ENCODE measurements at regions not wholly inside any gene's neighbourhood (a gene's known extent, or its start where the extent isn't known, plus 50 kb on each side); places are given as distances from the start of the nearest gene placed in this dataset.

DNA sequence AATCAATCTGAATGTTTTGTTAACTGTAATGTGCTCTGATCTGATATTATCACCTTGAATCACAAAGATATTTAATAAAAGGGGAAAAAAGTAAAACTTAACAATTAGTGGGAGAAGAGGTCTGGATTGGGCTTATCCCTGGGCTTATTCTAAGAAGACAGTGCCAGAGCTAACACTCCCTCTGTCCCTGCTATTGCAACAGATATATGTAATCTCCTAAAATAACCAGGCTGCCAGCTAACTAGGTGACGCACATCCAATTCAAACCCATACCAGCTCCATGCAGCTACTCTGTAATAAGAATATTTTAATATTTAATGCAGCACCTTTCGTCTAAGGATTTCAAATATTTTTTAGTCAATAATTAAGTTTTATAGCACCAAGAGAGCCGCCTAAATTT lies 330.1 kb upstream of the MARCKS start:
- Histone ChIP-seq H2AFZ (ENCODE audit: low read length) (no peak overlapping the region), H3K27me3 (ENCODE audit: insufficient read depth, low read length) (no peaks in the 10 kb centered on the region), H3K4me1 (ENCODE audit: insufficient read depth, low read length, severe bottlenecking) (no peaks in the 10 kb centered on the region), H3K27ac (ENCODE audit: low read depth, low read length, poor library complexity, severe bottlenecking) (no peak overlapping the region), H3K4me2 (ENCODE audit: low read length) (no peak overlapping the region), H3K4me3 (ENCODE audit: low read depth, low read length, poor library complexity, severe bottlenecking) (no peak overlapping the region), H3K79me2 (ENCODE audit: insufficient read depth, low read length) (no peaks in the 10 kb centered on the region), H4K20me1 (ENCODE audit: insufficient read depth, low read length) (no peaks in the 10 kb centered on the region), H3F3A (ENCODE audit: insufficient read depth, low read length) (no peaks in the 10 kb centered on the region), H3K9me2 (ENCODE audit: low read depth, low read length) (no peaks in the 10 kb centered on the region), H3K36me3 (ENCODE audit: insufficient read depth, low read length) (no peaks in the 10 kb centered on the region), H3K9ac (ENCODE audit: low read length) (no peak overlapping the region), H3K9me3 (ENCODE audit: low read length) (no peaks in the 10 kb centered on the region)
- TF ChIP-seq, protein P1, sequence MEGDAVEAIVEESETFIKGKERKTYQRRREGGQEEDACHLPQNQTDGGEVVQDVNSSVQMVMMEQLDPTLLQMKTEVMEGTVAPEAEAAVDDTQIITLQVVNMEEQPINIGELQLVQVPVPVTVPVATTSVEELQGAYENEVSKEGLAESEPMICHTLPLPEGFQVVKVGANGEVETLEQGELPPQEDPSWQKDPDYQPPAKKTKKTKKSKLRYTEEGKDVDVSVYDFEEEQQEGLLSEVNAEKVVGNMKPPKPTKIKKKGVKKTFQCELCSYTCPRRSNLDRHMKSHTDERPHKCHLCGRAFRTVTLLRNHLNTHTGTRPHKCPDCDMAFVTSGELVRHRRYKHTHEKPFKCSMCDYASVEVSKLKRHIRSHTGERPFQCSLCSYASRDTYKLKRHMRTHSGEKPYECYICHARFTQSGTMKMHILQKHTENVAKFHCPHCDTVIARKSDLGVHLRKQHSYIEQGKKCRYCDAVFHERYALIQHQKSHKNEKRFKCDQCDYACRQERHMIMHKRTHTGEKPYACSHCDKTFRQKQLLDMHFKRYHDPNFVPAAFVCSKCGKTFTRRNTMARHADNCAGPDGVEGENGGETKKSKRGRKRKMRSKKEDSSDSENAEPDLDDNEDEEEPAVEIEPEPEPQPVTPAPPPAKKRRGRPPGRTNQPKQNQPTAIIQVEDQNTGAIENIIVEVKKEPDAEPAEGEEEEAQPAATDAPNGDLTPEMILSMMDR (IDR thresholded peaks at IDR 0.05; ENCODE audit: low read length) = no peak
- TF ChIP-seq EZH2 (IDR thresholded peaks at IDR 0.05; ENCODE audit: borderline replicate concordance, low read length) = no peak

- H4K20me1 ChIP-seq (ENCODE audit: insufficient read depth, low read length) = no peaks in the 10 kb centered on the region
- H3F3A ChIP-seq (ENCODE audit: insufficient read depth, low read length) = no peaks in the 10 kb centered on the region
- TF ChIP-seq EZH2 (IDR thresholded peaks at IDR 0.05; ENCODE audit: borderline replicate concordance, low read length) = no peak
- TF ChIP-seq, protein P1 (IDR thresholded peaks at IDR 0.05; ENCODE audit: low read length) = no peak
- H3K4me1 ChIP-seq (ENCODE audit: insufficient read depth, low read length, severe bottlenecking) = no peaks in the 10 kb centered on the region
- no peak overlapping the region for H3K9ac ChIP-seq (ENCODE audit: low read length)
- no peak overlapping the region for H2AFZ ChIP-seq (ENCODE audit: low read length)
- no peak overlapping the region for H3K4me3 ChIP-seq (ENCODE audit: low read depth, low read length, poor library complexity, severe bottlenecking)
- no peak overlapping the region for H3K4me2 ChIP-seq (ENCODE audit: low read length)
- no peaks in the 10 kb centered on the region for H3K27me3 ChIP-seq (ENCODE audit: insufficient read depth, low read length)
- H3K79me2 ChIP-seq (ENCODE audit: insufficient read depth, low read length) = no peaks in the 10 kb centered on the region
- no peaks in the 10 kb centered on the region for H3K9me3 ChIP-seq (ENCODE audit: low read length)
- no peaks in the 10 kb centered on the region for H3K36me3 ChIP-seq (ENCODE audit: insufficient read depth, low read length)
- H3K9me2 ChIP-seq (ENCODE audit: low read depth, low read length) = no peaks in the 10 kb centered on the region
- H3K27ac ChIP-seq (ENCODE audit: low read depth, low read length, poor library complexity, severe bottlenecking) = no peak overlapping the region
Measured at GRCh38 chr6:113528111-113528510, 329.0 kb upstream of the MARCKS start.

- Histone ChIP-seq H3K27me3 (ENCODE audit: insufficient read depth, low read length) (no peaks in the 10 kb centered on the region), H3K9me3 (ENCODE audit: low read length) (no peaks in the 10 kb centered on the region), H3K79me2 (ENCODE audit: insufficient read depth, low read length) (no peaks in the 10 kb centered on the region), H2AFZ (ENCODE audit: low read length) (no peak overlapping the region), H3K9ac (ENCODE audit: low read length) (no peak overlapping the region), H3K4me1 (ENCODE audit: insufficient read depth, low read length, severe bottlenecking) (no peaks in the 10 kb centered on the region), H3F3A (ENCODE audit: insufficient read depth, low read length) (no peaks in the 10 kb centered on the region), H3K4me3 (ENCODE audit: low read depth, low read length, poor library complexity, severe bottlenecking) (no peak overlapping the region), H3K9me2 (ENCODE audit: low read depth, low read length) (no peaks in the 10 kb centered on the region), H3K36me3 (ENCODE audit: insufficient read depth, low read length) (no peaks in the 10 kb centered on the region), H3K27ac (ENCODE audit: low read depth, low read length, poor library complexity, severe bottlenecking) (no peak overlapping the region), H4K20me1 (ENCODE audit: insufficient read depth, low read length) (no peaks in the 10 kb centered on the region), H3K4me2 (ENCODE audit: low read length) (no peak overlapping the region)
- TF ChIP-seq, protein P1 (IDR thresholded peaks at IDR 0.05; ENCODE audit: low read length) = no peak
- no peak for TF ChIP-seq EZH2 (IDR thresholded peaks at IDR 0.05; ENCODE audit: borderline replicate concordance, low read length)
Measured at GRCh38 chr6:113529196-113529595, 327.9 kb upstream of the MARCKS start.
